Activated naive CD4-positive, alpha-beta T cell treated with anti-CD3 and anti-CD28 coated beads, Interleukin-2, amount 10 ng/mL, durations not matched to agents 7 days and 5 days (primary cell): ENCODE measurements at regions not wholly inside any gene's neighbourhood (a gene's known extent, or its start where the extent isn't known, plus 50 kb on each side); places are given as distances from the start of the nearest gene placed in this dataset.

Experiments
- CTCF ChIA-PET: fragments of 350-600 bp; sonication (Branson Sonifier 250); formaldehyde crosslinking; loops from one replicate; lab custom pipeline; 2021; ENCODE audit warnings: antibody characterized with exemption; lab: Charles Lee
- DNase-seq: peaks from one replicate; pipeline ENCODE4 v3.0.0-alpha.2; 2020
- H3K27ac Mint-ChIP-seq: one replicate; pipeline ENCODE4 v1.8.0; 2021; ENCODE audit warnings: mild to moderate bottlenecking, moderate library complexity, mixed read lengths
- H3K27me3 Mint-ChIP-seq: one replicate; pipeline ENCODE4 v1.8.0; 2021; ENCODE audit warnings: mild to moderate bottlenecking, mixed read lengths
- H3K36me3 Mint-ChIP-seq: one replicate; pipeline ENCODE4 v1.8.0; 2021; ENCODE audit warnings: mixed read lengths
- H3K4me1 Mint-ChIP-seq: one replicate; pipeline ENCODE4 v1.8.0; 2021; ENCODE audit warnings: mixed read lengths
- H3K4me3 Mint-ChIP-seq: one replicate; pipeline ENCODE4 v1.8.0; 2021; ENCODE audit warnings: mild to moderate bottlenecking, moderate library complexity, mixed read lengths
- H3K9me3 Mint-ChIP-seq: one replicate; pipeline ENCODE4 v1.8.0; 2021; ENCODE audit warnings: mixed read lengths

GRCh38 chr2:3075316-3075990 lies 302.2 kb downstream of the EIPR1 start:
- Mint-ChIP-seq H3K27me3 (no peaks in the 10 kb centered on the region), H3K4me1 (no peaks in the 10 kb centered on the region), H3K9me3 (no peaks in the 10 kb centered on the region), H3K27ac (no peak overlapping the region), H3K36me3 (no peaks in the 10 kb centered on the region), H3K4me3 (no peak overlapping the region)
- CTCF ChIA-PET: no interaction called here
- no peak for DNase-seq

GRCh38 chr2:3073704-3074103 lies 303.9 kb downstream of the EIPR1 start:
- Mint-ChIP-seq H3K36me3 (no peaks in the 10 kb centered on the region), H3K4me3 (no peak overlapping the region), H3K27ac (no peak overlapping the region), H3K27me3 (no peaks in the 10 kb centered on the region), H3K9me3 (no peaks in the 10 kb centered on the region), H3K4me1 (no peaks in the 10 kb centered on the region)
- CTCF ChIA-PET: no interaction called here
- no peak for DNase-seq

GRCh38 chr2:3073041-3073595 lies 304.5 kb downstream of the EIPR1 start:
- no peak overlapping the region for H3K4me3 Mint-ChIP-seq
- no peak for DNase-seq
- no peaks in the 10 kb centered on the region for H3K36me3 Mint-ChIP-seq
- no peak overlapping the region for H3K27ac Mint-ChIP-seq
- H3K4me1 Mint-ChIP-seq: no peaks in the 10 kb centered on the region
- CTCF ChIA-PET: no interaction called here
- no peaks in the 10 kb centered on the region for H3K9me3 Mint-ChIP-seq
- no peaks in the 10 kb centered on the region for H3K27me3 Mint-ChIP-seq

- DNase-seq: no peak
- Mint-ChIP-seq H3K36me3 (no peaks in the 10 kb centered on the region), H3K4me3 (no peak overlapping the region), H3K9me3 (no peaks in the 10 kb centered on the region), H3K27me3 (no peaks in the 10 kb centered on the region), H3K27ac (no peak overlapping the region), H3K4me1 (no peaks in the 10 kb centered on the region)
- CTCF ChIA-PET: no interaction called here
These were observed 305.8 kb downstream of the EIPR1 start for GRCh38 chr2:3071685-3072263.

GRCh38 chr2:3066831-3067230 lies 310.8 kb downstream of the EIPR1 start:
- no peaks in the 10 kb centered on the region for H3K27me3 Mint-ChIP-seq
- DNase-seq: no peak
- H3K27ac Mint-ChIP-seq: no peak overlapping the region
- H3K36me3 Mint-ChIP-seq: no peaks in the 10 kb centered on the region
- H3K4me3 Mint-ChIP-seq: no peak overlapping the region
- no peaks in the 10 kb centered on the region for H3K4me1 Mint-ChIP-seq
- H3K9me3 Mint-ChIP-seq: no peaks in the 10 kb centered on the region
- CTCF ChIA-PET: no interaction called here

GRCh38 chr2:3065928-3066327 lies 311.7 kb downstream of the EIPR1 start:
- Mint-ChIP-seq H3K4me1 (no peaks in the 10 kb centered on the region), H3K36me3 (no peaks in the 10 kb centered on the region), H3K27me3 (no peaks in the 10 kb centered on the region), H3K4me3 (no peak overlapping the region), H3K27ac (no peak overlapping the region), H3K9me3 (no peaks in the 10 kb centered on the region)
- DNase-seq: no peak
- CTCF ChIA-PET: no interaction called here

GRCh38 chr2:3062476-3063260 lies 314.9 kb downstream of the EIPR1 start:
- H3K4me3 Mint-ChIP-seq: no peak overlapping the region
- H3K9me3 Mint-ChIP-seq: no peaks in the 10 kb centered on the region
- no peak overlapping the region for H3K27ac Mint-ChIP-seq
- no peaks in the 10 kb centered on the region for H3K36me3 Mint-ChIP-seq
- DNase-seq: no peak
- no peaks in the 10 kb centered on the region for H3K27me3 Mint-ChIP-seq
- CTCF ChIA-PET: no interaction called here
- H3K4me1 Mint-ChIP-seq: no peaks in the 10 kb centered on the region

- Mint-ChIP-seq H3K27ac (no peak overlapping the region), H3K4me3 (no peak overlapping the region), H3K4me1 (no peaks in the 10 kb centered on the region), H3K9me3 (peaks cover 3% of the 10 kb centered on the region), H3K36me3 (no peaks in the 10 kb centered on the region), H3K27me3 (no peaks in the 10 kb centered on the region)
- DNase-seq: no peak
- CTCF ChIA-PET: no interaction called here
These were observed 317.6 kb downstream of the EIPR1 start for GRCh38 chr2:3060049-3060448.

GRCh38 chr2:3059141-3059925 lies 318.3 kb downstream of the EIPR1 start:
- Mint-ChIP-seq H3K36me3 (no peaks in the 10 kb centered on the region), H3K27ac (no peak overlapping the region), H3K27me3 (peaks cover 3% of the 10 kb centered on the region), H3K9me3 (peaks cover 3% of the 10 kb centered on the region), H3K4me3 (no peak overlapping the region), H3K4me1 (no peaks in the 10 kb centered on the region)
- CTCF ChIA-PET: no interaction called here
- no peak for DNase-seq

GRCh38 chr2:3054066-3054465 lies 323.6 kb downstream of the EIPR1 start:
- DNase-seq: no peak
- Mint-ChIP-seq H3K4me3 (no peak overlapping the region), H3K4me1 (no peaks in the 10 kb centered on the region), H3K36me3 (no peaks in the 10 kb centered on the region), H3K27ac (no peak overlapping the region), H3K27me3 (peaks cover 3% of the 10 kb centered on the region), H3K9me3 (peaks cover 3% of the 10 kb centered on the region)
- CTCF ChIA-PET: no interaction called here

GRCh38 chr2:3051266-3051665 lies 326.4 kb downstream of the EIPR1 start:
- H3K36me3 Mint-ChIP-seq: no peaks in the 10 kb centered on the region
- DNase-seq: no peak
- H3K4me3 Mint-ChIP-seq: no peak overlapping the region
- H3K9me3 Mint-ChIP-seq: peaks cover under 1% of the 10 kb centered on the region
- CTCF ChIA-PET: no interaction called here
- H3K27me3 Mint-ChIP-seq: peaks cover 3% of the 10 kb centered on the region
- no peaks in the 10 kb centered on the region for H3K4me1 Mint-ChIP-seq
- H3K27ac Mint-ChIP-seq: no peak overlapping the region

- CTCF ChIA-PET: no interaction called here
- DNase-seq: no peak
- H3K4me1 Mint-ChIP-seq: no peaks in the 10 kb centered on the region
- H3K36me3 Mint-ChIP-seq: no peaks in the 10 kb centered on the region
- H3K27me3 Mint-ChIP-seq: no peaks in the 10 kb centered on the region
- H3K9me3 Mint-ChIP-seq: no peaks in the 10 kb centered on the region
- H3K4me3 Mint-ChIP-seq: no peak overlapping the region
- no peak overlapping the region for H3K27ac Mint-ChIP-seq
These were observed 331.3 kb downstream of the EIPR1 start for GRCh38 chr2:3046170-3046865.

- CTCF ChIA-PET: no interaction called here
- no peak overlapping the region for H3K4me3 Mint-ChIP-seq
These were observed 332.2 kb downstream of the EIPR1 start for GRCh38 chr2:3045318-3045921.

More at GRCh38 chr2:3045318-3045921, 332.2 kb downstream of the EIPR1 start:
- no peaks in the 10 kb centered on the region for H3K9me3 Mint-ChIP-seq
- no peaks in the 10 kb centered on the region for H3K36me3 Mint-ChIP-seq
- no peaks in the 10 kb centered on the region for H3K4me1 Mint-ChIP-seq
- DNase-seq: no peak
- no peaks in the 10 kb centered on the region for H3K27me3 Mint-ChIP-seq
- H3K27ac Mint-ChIP-seq: no peak overlapping the region
